ENCODE measurements at regions not wholly inside any gene's neighbourhood (a gene's known extent, or its start where the extent isn't known, plus 50 kb on each side); places are given as distances from the start of the nearest gene placed in this dataset.

- TF ChIP-seq MAX (IDR thresholded peaks at IDR 0.05) (no peak), EZH2 (IDR thresholded peaks at IDR 0.05; ENCODE audit: low read depth, low read length, severe bottlenecking) (no peak)
Observed at GRCh38 chr3:152160350-152161011, 108.2 kb upstream of the MBNL1 start (continued).
